ENCODE measurements at regions not wholly inside any gene's neighbourhood (a gene's known extent, or its start where the extent isn't known, plus 50 kb on each side); places are given as distances from the start of the nearest gene placed in this dataset.

DNA sequence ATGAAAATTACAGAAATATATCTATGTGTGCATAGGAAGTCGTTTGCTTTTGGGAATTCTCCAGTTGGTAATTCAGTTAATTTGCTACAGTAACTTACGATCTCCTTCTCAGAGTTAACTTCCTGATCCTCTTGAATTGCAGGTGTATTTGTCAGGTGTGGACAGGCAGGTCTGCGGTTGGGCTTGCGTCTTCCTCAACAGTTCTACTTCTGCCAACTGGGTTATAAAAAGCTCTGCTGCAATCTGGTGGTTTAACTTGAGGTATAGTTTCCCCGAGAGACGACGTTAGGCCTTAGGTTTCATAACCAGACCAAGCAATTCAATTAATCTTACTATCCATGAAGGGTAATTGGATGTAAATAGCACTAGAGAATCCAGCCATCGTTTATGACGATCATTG is 88.2 kb downstream of the GABPA start:
- no peaks in the 10 kb centered on the region for H3K9me3 ChIP-seq (ENCODE audit: control insufficient read depth in 4 of 4, insufficient read depth in 3 of 4, low read length in 3 of 4)
- DNase-seq (no peak), ATAC-seq (ENCODE audit: insufficient read depth, low FRiP score) (no peak)
- no peaks in the 10 kb centered on the region for H3K36me3 ChIP-seq (ENCODE audit: control insufficient read depth in 4 of 4, insufficient read depth in 4 of 4, low read length in 4 of 4)
- H3K4me1 ChIP-seq (ENCODE audit: control insufficient read depth in 5 of 5, insufficient read depth in 5 of 5, low read length in 5 of 5): no peaks in the 10 kb centered on the region
- 73 to 77% methylated on average over 9 of the region's 9 CpGs for WGBS, 2 donors
- no peak overlapping the region for H3K27ac ChIP-seq (ENCODE audit: low read depth in 1 of 2, low read length in 1 of 2)
- no peak overlapping the region for H3K9ac ChIP-seq (ENCODE audit: insufficient read depth in 1 of 2, low read length in 2 of 2)
- TF ChIP-seq, protein P1, sequence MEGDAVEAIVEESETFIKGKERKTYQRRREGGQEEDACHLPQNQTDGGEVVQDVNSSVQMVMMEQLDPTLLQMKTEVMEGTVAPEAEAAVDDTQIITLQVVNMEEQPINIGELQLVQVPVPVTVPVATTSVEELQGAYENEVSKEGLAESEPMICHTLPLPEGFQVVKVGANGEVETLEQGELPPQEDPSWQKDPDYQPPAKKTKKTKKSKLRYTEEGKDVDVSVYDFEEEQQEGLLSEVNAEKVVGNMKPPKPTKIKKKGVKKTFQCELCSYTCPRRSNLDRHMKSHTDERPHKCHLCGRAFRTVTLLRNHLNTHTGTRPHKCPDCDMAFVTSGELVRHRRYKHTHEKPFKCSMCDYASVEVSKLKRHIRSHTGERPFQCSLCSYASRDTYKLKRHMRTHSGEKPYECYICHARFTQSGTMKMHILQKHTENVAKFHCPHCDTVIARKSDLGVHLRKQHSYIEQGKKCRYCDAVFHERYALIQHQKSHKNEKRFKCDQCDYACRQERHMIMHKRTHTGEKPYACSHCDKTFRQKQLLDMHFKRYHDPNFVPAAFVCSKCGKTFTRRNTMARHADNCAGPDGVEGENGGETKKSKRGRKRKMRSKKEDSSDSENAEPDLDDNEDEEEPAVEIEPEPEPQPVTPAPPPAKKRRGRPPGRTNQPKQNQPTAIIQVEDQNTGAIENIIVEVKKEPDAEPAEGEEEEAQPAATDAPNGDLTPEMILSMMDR (IDR thresholded peaks at IDR 0.05; ENCODE audit: control extremely low read depth, extremely low read depth): no peak
- no peak overlapping the region for H3K4me3 ChIP-seq
- H3K27me3 ChIP-seq (ENCODE audit: control insufficient read depth in 3 of 3, insufficient read depth in 3 of 3, low read length in 2 of 3): no peaks in the 10 kb centered on the region

DNA sequence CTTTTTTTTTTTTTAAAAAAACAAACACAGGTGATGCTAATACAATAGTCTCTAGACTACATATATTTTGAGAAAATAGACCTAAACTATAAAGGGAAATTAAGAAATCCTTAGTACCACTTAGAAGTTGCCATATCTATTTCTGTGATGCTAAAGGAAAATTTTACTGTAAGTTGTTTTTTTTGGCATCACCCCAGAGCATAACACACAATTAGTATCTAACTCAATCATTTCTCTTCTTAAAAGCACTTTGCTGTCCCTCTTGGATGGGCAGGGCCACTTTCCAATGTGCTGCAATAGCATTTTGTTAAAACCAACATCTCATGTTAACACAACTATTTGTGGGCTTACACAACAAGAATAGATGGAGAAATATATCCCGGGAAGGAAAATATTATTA is 91.9 kb downstream of the GABPA start:
- Histone ChIP-seq H3K4me3 (no peak overlapping the region), H3K4me1 (ENCODE audit: control insufficient read depth in 5 of 5, insufficient read depth in 5 of 5, low read length in 5 of 5) (no peaks in the 10 kb centered on the region), H3K27me3 (ENCODE audit: control insufficient read depth in 3 of 3, insufficient read depth in 3 of 3, low read length in 2 of 3) (no peaks in the 10 kb centered on the region), H3K36me3 (ENCODE audit: control insufficient read depth in 4 of 4, insufficient read depth in 4 of 4, low read length in 4 of 4) (no peaks in the 10 kb centered on the region), H3K9me3 (ENCODE audit: control insufficient read depth in 4 of 4, insufficient read depth in 3 of 4, low read length in 3 of 4) (no peaks in the 10 kb centered on the region), H3K9ac (ENCODE audit: insufficient read depth in 1 of 2, low read length in 2 of 2) (no peak overlapping the region), H3K27ac (ENCODE audit: low read depth in 1 of 2, low read length in 1 of 2) (no peak overlapping the region)
- TF ChIP-seq, protein P1 (IDR thresholded peaks at IDR 0.05; ENCODE audit: control extremely low read depth, extremely low read depth): no peak
- WGBS, 2 donors: 95 to 96% methylated on average over 1 of the region's 1 CpG
- ATAC-seq (ENCODE audit: insufficient read depth, low FRiP score) (no peak), DNase-seq (peak in 1 of 3 donors; percentile 12)

DNA sequence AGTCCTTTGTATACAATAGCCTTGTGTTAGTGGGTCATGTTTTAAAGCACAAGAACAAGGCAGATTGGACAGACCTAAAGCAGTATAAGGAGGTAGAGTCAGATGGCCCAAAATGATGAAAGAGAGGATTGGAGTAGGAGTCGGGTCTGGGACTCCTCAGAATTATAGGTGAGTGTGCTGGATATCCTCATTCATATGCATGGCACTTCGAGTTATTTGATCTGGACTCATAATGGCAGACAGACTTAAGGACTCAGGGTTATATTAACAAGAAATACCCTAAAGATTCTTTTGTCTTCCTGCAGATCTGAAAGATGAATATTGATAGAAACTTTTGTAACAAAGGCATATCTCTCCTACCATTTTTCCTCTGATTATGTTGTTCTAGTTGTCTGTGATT is 92.7 kb downstream of the GABPA start:
- TF ChIP-seq, protein P1 (IDR thresholded peaks at IDR 0.05; ENCODE audit: control extremely low read depth, extremely low read depth): no peak
- Histone ChIP-seq H3K27me3 (ENCODE audit: control insufficient read depth in 3 of 3, insufficient read depth in 3 of 3, low read length in 2 of 3) (no peaks in the 10 kb centered on the region), H3K4me3 (no peak overlapping the region), H3K27ac (ENCODE audit: low read depth in 1 of 2, low read length in 1 of 2) (no peak overlapping the region), H3K36me3 (ENCODE audit: control insufficient read depth in 4 of 4, insufficient read depth in 4 of 4, low read length in 4 of 4) (no peaks in the 10 kb centered on the region), H3K9ac (ENCODE audit: insufficient read depth in 1 of 2, low read length in 2 of 2) (no peak overlapping the region), H3K9me3 (ENCODE audit: control insufficient read depth in 4 of 4, insufficient read depth in 3 of 4, low read length in 3 of 4) (no peaks in the 10 kb centered on the region), H3K4me1 (ENCODE audit: control insufficient read depth in 5 of 5, insufficient read depth in 5 of 5, low read length in 5 of 5) (no peaks in the 10 kb centered on the region)
- WGBS, 2 donors: 75 to 79% methylated on average over 2 of the region's 2 CpGs
- ATAC-seq (ENCODE audit: insufficient read depth, low FRiP score) (no peak), DNase-seq (no peak)

Measured in lung (tissue), 11 donors.